Activated CD8-positive, alpha-beta T cell treated with anti-CD3 and anti-CD28 coated beads for 36 hours (primary cell): ENCODE measurements at regions not wholly inside any gene's neighbourhood (a gene's known extent, or its start where the extent isn't known, plus 50 kb on each side); places are given as distances from the start of the nearest gene placed in this dataset.

Source experiments
- ATAC-seq: fragments of 200-7000 bp; cut with Tn5 transposase; one replicate; pipeline ENCODE4 v1.10.0; 2021; ENCODE audit warnings: mild to moderate bottlenecking, moderate library complexity
- CTCF ChIA-PET: fragments of 350-600 bp; sonication (Branson Sonifier 250); formaldehyde crosslinking; loops from one replicate; lab custom pipeline; 2021; ENCODE audit warnings: antibody characterized with exemption; lab: Charles Lee
- POLR2A ChIA-PET: fragments of 350-600 bp; sonication (Branson Sonifier 250); formaldehyde crosslinking; loops from one replicate; lab custom pipeline; 2021; ENCODE audit warnings: antibody characterized with exemption; lab: Charles Lee
- DNase-seq: peaks from one replicate; pipeline ENCODE4 v3.0.0-alpha.2; 2020
- H3K27ac Mint-ChIP-seq: one replicate; pipeline ENCODE4 v1.8.0; 2021; ENCODE audit warnings: mild to moderate bottlenecking, mixed read lengths
- H3K27me3 Mint-ChIP-seq: one replicate; pipeline ENCODE4 v1.8.0; 2021; ENCODE audit warnings: mixed read lengths
- H3K36me3 Mint-ChIP-seq: one replicate; pipeline ENCODE4 v1.8.0; 2021; ENCODE audit warnings: low read depth, mixed read lengths
- H3K4me1 Mint-ChIP-seq: one replicate; pipeline ENCODE4 v1.8.0; 2021; ENCODE audit warnings: low read depth, mixed read lengths
- H3K4me3 Mint-ChIP-seq: one replicate; pipeline ENCODE4 v1.8.0; 2021; ENCODE audit warnings: mild to moderate bottlenecking, moderate library complexity, mixed read lengths
- H3K9me3 Mint-ChIP-seq: one replicate; pipeline ENCODE4 v1.8.0; 2021; ENCODE audit warnings: mixed read lengths
- intact Hi-C: fragments of 100-400 bp; cut with micrococcal nuclease; formaldehyde crosslinking; loops from one replicate; pipeline ENCODE4 v1.10.0; 2022
- TF ChIP-seq, protein P1 (sequence below): fragments of 200-600 bp; IDR thresholded peaks from one replicate; pipeline ENCODE4 v1.8.0; 2022; ENCODE audit warnings: antibody characterized with exemption, mild to moderate bottlenecking

DNA sequence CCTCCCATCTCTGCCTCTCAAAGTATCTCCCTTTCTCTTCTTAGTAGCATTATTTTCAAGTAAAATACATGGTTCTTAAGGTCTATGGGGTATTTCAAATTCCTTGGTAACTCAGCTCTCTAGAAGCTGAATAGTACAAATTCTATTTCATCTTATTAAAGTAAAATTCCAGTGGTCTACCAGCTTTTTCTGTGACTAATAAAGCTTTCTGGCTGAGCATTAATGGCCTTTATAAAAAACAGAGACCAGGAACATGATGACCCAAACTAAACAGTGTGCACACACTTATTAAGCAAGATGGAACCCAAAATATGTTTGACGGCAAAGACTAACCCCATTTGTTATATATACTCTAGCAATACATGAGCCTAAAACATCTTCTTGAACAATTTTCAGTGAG is 142.6 kb downstream of the OR2K2 start:
- Mint-ChIP-seq H3K27me3 (peaks cover 1% of the 10 kb centered on the region), H3K4me3 (no peak overlapping the region), H3K9me3 (peaks cover 5% of the 10 kb centered on the region), H3K4me1 (no peaks in the 10 kb centered on the region), H3K27ac (no peak overlapping the region), H3K36me3 (no peaks in the 10 kb centered on the region)
- DNase-seq (no peak), ATAC-seq (no peak)
- intact Hi-C loops: no loop called here
- TF ChIP-seq, protein P1, sequence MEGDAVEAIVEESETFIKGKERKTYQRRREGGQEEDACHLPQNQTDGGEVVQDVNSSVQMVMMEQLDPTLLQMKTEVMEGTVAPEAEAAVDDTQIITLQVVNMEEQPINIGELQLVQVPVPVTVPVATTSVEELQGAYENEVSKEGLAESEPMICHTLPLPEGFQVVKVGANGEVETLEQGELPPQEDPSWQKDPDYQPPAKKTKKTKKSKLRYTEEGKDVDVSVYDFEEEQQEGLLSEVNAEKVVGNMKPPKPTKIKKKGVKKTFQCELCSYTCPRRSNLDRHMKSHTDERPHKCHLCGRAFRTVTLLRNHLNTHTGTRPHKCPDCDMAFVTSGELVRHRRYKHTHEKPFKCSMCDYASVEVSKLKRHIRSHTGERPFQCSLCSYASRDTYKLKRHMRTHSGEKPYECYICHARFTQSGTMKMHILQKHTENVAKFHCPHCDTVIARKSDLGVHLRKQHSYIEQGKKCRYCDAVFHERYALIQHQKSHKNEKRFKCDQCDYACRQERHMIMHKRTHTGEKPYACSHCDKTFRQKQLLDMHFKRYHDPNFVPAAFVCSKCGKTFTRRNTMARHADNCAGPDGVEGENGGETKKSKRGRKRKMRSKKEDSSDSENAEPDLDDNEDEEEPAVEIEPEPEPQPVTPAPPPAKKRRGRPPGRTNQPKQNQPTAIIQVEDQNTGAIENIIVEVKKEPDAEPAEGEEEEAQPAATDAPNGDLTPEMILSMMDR: no peak
- CTCF ChIA-PET: no interaction called here
- POLR2A ChIA-PET: no interaction called here

DNA sequence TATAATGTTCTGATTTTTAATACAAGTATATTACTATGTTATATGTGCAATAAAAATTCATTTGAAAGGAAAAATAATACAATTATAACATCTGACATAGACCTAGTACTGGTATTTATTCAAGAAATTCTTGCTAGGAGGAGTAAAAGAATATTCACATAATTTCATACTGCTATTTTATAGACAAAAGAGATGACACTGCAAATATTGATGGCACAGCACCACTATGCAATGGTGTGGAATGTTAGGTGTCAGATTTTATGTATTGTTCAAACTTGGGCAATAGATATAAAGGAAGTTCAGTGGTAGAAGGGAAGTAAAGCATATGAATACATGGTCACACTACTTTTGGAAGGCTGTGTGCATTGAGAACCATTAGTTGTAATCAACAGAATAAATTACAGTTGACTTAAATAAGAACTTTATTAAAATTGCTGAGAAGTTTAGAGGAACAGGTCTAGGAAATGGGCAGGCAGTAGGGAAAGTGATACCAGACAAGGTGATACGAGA is 143.9 kb downstream of the OR2K2 start:
- ATAC-seq (no peak), DNase-seq (no peak)
- POLR2A ChIA-PET: no interaction called here
- TF ChIP-seq, protein P1: no peak
- Mint-ChIP-seq H3K36me3 (no peaks in the 10 kb centered on the region), H3K9me3 (peaks cover 5% of the 10 kb centered on the region), H3K4me1 (no peaks in the 10 kb centered on the region), H3K4me3 (no peak overlapping the region), H3K27ac (no peak overlapping the region), H3K27me3 (peaks cover 1% of the 10 kb centered on the region)
- CTCF ChIA-PET: no interaction called here
- intact Hi-C loops: no loop called here

DNA sequence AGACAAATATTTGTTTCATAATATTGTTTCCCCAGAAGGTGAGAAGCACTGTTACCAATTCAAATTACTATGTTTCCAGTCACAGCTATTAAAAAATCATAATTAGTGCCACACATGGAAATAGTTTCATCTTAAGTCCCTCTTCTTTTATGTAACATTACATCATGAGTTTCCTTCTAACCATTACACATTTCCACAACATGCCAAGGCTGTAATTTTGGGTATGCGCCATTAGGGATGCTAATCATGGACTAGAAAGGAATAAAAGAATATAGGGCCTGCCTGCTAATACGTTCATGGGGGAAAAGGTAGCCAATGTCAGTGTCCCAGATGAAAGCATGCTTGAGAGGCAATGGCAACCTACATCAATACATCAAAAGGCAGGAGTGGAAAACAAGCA is 142.5 kb upstream of the LPAR1 start:
- no peak overlapping the region for H3K27ac Mint-ChIP-seq
- no peak for ATAC-seq
- no peaks in the 10 kb centered on the region for H3K4me1 Mint-ChIP-seq
- ChIA-PET CTCF (no interaction called here), POLR2A (no interaction called here)
- no peak for DNase-seq
- H3K4me3 Mint-ChIP-seq: no peak overlapping the region
- peaks cover 4% of the 10 kb centered on the region for H3K9me3 Mint-ChIP-seq
- peaks cover 4% of the 10 kb centered on the region for H3K27me3 Mint-ChIP-seq
- intact Hi-C loops: no loop called here
- TF ChIP-seq, protein P1: no peak
- H3K36me3 Mint-ChIP-seq: no peaks in the 10 kb centered on the region

DNA sequence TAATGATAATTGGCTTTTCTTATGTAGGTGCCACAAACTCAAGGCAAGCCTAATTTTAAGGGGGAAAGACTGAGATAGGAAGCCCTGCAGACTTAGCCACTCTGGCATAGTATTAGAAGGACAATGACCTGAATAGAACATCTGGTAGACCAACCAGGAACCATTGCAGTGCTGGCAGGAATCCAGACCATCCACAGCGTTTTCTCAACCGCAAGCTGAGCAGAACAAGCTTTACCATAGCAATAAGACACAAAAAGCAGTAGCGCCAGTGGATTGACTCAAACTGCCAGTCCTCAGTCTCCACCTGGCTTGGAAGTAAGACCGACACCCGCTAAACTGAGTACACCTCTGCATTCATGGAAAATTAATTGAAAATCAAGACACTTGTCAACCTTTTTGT is 141.3 kb upstream of the LPAR1 start:
- POLR2A ChIA-PET: no interaction called here
- no peaks in the 10 kb centered on the region for H3K4me1 Mint-ChIP-seq
- H3K36me3 Mint-ChIP-seq: no peaks in the 10 kb centered on the region
- H3K27me3 Mint-ChIP-seq: peaks cover 3% of the 10 kb centered on the region
- CTCF ChIA-PET: no interaction called here
- DNase-seq: no peak
- no peak for ATAC-seq
- intact Hi-C loops: no loop called here
- no peak overlapping the region for H3K4me3 Mint-ChIP-seq
- H3K27ac Mint-ChIP-seq: no peak overlapping the region
- peaks cover 4% of the 10 kb centered on the region for H3K9me3 Mint-ChIP-seq
- TF ChIP-seq, protein P1: no peak

DNA sequence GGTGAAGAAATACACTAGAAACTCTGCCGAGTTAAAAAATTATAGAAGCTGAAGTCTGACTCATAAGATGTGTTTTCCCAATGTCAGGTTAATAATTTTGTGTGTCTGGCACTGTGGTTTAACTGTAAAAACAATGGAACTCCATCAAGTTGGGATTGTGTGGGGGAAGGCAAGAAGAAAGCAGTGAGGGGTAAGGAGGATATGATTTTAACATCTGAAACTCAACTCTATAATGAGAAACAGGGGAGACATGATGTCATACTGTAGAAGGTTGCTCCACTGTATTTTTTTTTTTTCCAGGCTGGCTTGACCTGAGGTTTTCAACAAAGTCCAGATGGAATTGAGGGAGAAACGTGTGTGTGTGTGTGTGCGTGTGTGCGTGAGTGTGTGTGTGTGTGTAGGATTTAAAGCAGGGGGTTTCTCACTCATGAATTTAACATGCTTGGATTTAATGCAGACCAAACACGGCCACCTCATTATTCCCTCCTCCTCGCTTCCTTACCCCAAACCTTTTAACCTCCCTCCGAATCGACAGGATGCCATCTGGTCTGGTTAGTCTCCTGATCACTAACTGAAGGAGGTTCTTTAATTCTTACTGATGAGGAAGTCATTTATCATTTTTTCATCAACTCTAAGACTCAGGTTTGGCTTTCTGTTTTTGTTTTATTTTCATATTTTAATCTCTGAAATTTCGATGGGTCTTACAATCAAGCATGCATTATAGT is 140.2 kb upstream of the LPAR1 start:
- Mint-ChIP-seq H3K27ac (no peak overlapping the region), H3K36me3 (no peaks in the 10 kb centered on the region)
- ATAC-seq: no peak

More for the DNA sequence above, 140.2 kb upstream of the LPAR1 start:
- intact Hi-C loops: no loop called here
- H3K9me3 Mint-ChIP-seq: peaks cover 4% of the 10 kb centered on the region
- no peak for DNase-seq
- ChIA-PET CTCF (no interaction called here), POLR2A (no interaction called here)
- H3K27me3 Mint-ChIP-seq: peaks cover 3% of the 10 kb centered on the region
- no peaks in the 10 kb centered on the region for H3K4me1 Mint-ChIP-seq
- TF ChIP-seq, protein P1: no peak
- no peak overlapping the region for H3K4me3 Mint-ChIP-seq
